GOT3 (cell line): ENCODE measurements at regions not wholly inside any gene's neighbourhood (a gene's known extent, or its start where the extent isn't known, plus 50 kb on each side); places are given as distances from the start of the nearest gene placed in this dataset.

ENCODE experiments used
- DNase-seq: peaks from one replicate; lab custom pipeline; 2025; ENCODE audit warnings: mixed read lengths; lab: John Stamatoyannopoulos, UW

GRCh38 chr18:78069784-78070664 is 820.4 kb downstream of the GALR1 start:
- no peak for DNase-seq

- DNase-seq: no peak
These were observed 821.6 kb downstream of the GALR1 start for GRCh38 chr18:78071166-78071710.

- no peak for DNase-seq
These were observed 822.1 kb downstream of the GALR1 start for GRCh38 chr18:78071776-78072175.

- no peak for DNase-seq
These were observed 822.7 kb downstream of the GALR1 start for GRCh38 chr18:78072375-78072774.

GRCh38 chr18:78073275-78073674 is 823.6 kb downstream of the GALR1 start:
- DNase-seq: no peak

GRCh38 chr18:78074400-78075020 is 824.9 kb downstream of the GALR1 start:
- DNase-seq: no peak

- DNase-seq: no peak
These were observed 830.4 kb downstream of the GALR1 start for GRCh38 chr18:78080081-78080480.

GRCh38 chr18:78080761-78081160 is 831.1 kb downstream of the GALR1 start:
- DNase-seq: no peak

GRCh38 chr18:78082816-78083215 is 833.2 kb downstream of the GALR1 start:
- DNase-seq: no peak

GRCh38 chr18:78085241-78086185 is 835.9 kb downstream of the GALR1 start:
- no peak for DNase-seq

GRCh38 chr18:78086931-78087330 is 837.3 kb downstream of the GALR1 start:
- DNase-seq: no peak

GRCh38 chr18:78087338-78087737 is 837.7 kb downstream of the GALR1 start:
- no peak for DNase-seq

- DNase-seq: no peak
These were observed 840.9 kb downstream of the GALR1 start for GRCh38 chr18:78090584-78090983.

- no peak for DNase-seq
These were observed 843.3 kb downstream of the GALR1 start for GRCh38 chr18:78092901-78093300.

GRCh38 chr18:78099979-78100588 is 850.4 kb downstream of the GALR1 start:
- no peak for DNase-seq

- DNase-seq: no peak
These were observed 851.4 kb downstream of the GALR1 start for GRCh38 chr18:78101091-78101490.

GRCh38 chr18:78102135-78102534 is 852.5 kb downstream of the GALR1 start:
- DNase-seq: no peak

- DNase-seq: no peak
These were observed 856.0 kb downstream of the GALR1 start for GRCh38 chr18:78105611-78106010.

GRCh38 chr18:78106946-78107345 is 857.3 kb downstream of the GALR1 start:
- DNase-seq: no peak

- no peak for DNase-seq
These were observed 857.7 kb downstream of the GALR1 start for GRCh38 chr18:78107363-78107762.

- DNase-seq: no peak
These were observed 858.9 kb downstream of the GALR1 start for GRCh38 chr18:78108554-78108953.
